Trophoblast cell (in vitro differentiated cells and primary cell): ENCODE measurements at regions not wholly inside any gene's neighbourhood (a gene's known extent, or its start where the extent isn't known, plus 50 kb on each side); places are given as distances from the start of the nearest gene placed in this dataset.

Experiments used
- DNase-seq, 2 donors: peaks; one replicate each; pipeline ENCODE4 v3.0.0-alpha.2; 2016
- H2AFZ ChIP-seq: 2 replicates; pipeline ENCODE4 v1.6.1; 2013; ENCODE audit warnings: low read length, moderate library complexity, mild to moderate bottlenecking; ENCODE audit not compliant: insufficient read depth, poor library complexity
- H2AK5ac ChIP-seq: 2 replicates; pipeline ENCODE4 v1.6.1; 2013; ENCODE audit warnings: mild to moderate bottlenecking, low read length
- H2BK120ac ChIP-seq: 2 replicates; pipeline ENCODE4 v1.6.1; 2013; ENCODE audit warnings: low read length, mild to moderate bottlenecking, moderate library complexity; ENCODE audit not compliant: insufficient read depth, poor library complexity
- H2BK12ac ChIP-seq: 2 replicates; pipeline ENCODE4 v1.6.1; 2013; ENCODE audit warnings: mild to moderate bottlenecking, low read length, moderate library complexity
- H2BK5ac ChIP-seq: 2 replicates; pipeline ENCODE4 v1.6.1; 2013; ENCODE audit warnings: low read length, low read depth, moderate library complexity, mild to moderate bottlenecking; ENCODE audit not compliant: poor library complexity
- H3K14ac ChIP-seq: 2 replicates; pipeline ENCODE4 v1.6.1; 2013; ENCODE audit warnings: mild to moderate bottlenecking, low read length
- H3K18ac ChIP-seq: 2 replicates; pipeline ENCODE4 v1.6.1; 2013; ENCODE audit warnings: mild to moderate bottlenecking, low read length
- H3K23ac ChIP-seq: 2 replicates; pipeline ENCODE4 v1.6.1; 2013; ENCODE audit warnings: low read length
- H3K27ac ChIP-seq: 2 replicates; pipeline ENCODE4 v1.5.1; 2013; ENCODE audit warnings: low read depth, mild to moderate bottlenecking, inconsistent platforms, low read length, moderate library complexity
- H3K27me3 ChIP-seq: 2 replicates; pipeline ENCODE4 v1.6.1; 2013; ENCODE audit warnings: inconsistent platforms, mild to moderate bottlenecking, low read length, moderate library complexity; ENCODE audit not compliant: insufficient read depth
- H3K36me3 ChIP-seq, 2 experiments: 1 replicate in 1 of 2; 2 replicates in 1 of 2; pipeline ENCODE4 v1.6.1; 2013; ENCODE audit warnings: low read length in 2 of 2, mild to moderate bottlenecking in 2 of 2, moderate library complexity in 1 of 2; ENCODE audit not compliant: insufficient read depth in 2 of 2, control insufficient read depth in 1 of 2
- H3K4ac ChIP-seq: 2 replicates; pipeline ENCODE4 v1.6.1; 2013; ENCODE audit warnings: low read depth, mild to moderate bottlenecking, low read length, moderate library complexity
- H3K4me1 ChIP-seq, 2 experiments: 1 replicate in 1 of 2; 2 replicates in 1 of 2; pipeline ENCODE4 v1.6.1; 2013; ENCODE audit warnings: low read length in 2 of 2, mild to moderate bottlenecking in 2 of 2, moderate library complexity in 1 of 2; ENCODE audit not compliant: insufficient read depth in 2 of 2, control insufficient read depth in 1 of 2
- H3K4me2 ChIP-seq: 2 replicates; pipeline ENCODE4 v1.6.1; 2013; ENCODE audit warnings: inconsistent platforms, mild to moderate bottlenecking, low read length, moderate library complexity
- H3K4me3 ChIP-seq: 2 replicates; pipeline ENCODE4 v1.5.1; 2013; ENCODE audit warnings: mild to moderate bottlenecking, low read depth, low read length, inconsistent platforms
- H3K79me1 ChIP-seq: one replicate; pipeline ENCODE4 v1.6.1; 2013; ENCODE audit warnings: low read length
- H3K79me2 ChIP-seq: 2 replicates; pipeline ENCODE4 v1.6.1; 2013; ENCODE audit warnings: low read length, mild to moderate bottlenecking; ENCODE audit not compliant: control insufficient read depth, insufficient read depth, poor library complexity
- H3K9ac ChIP-seq: 2 replicates; pipeline ENCODE4 v1.6.1; 2013; ENCODE audit warnings: mild to moderate bottlenecking, low read length
- H3K9me3 ChIP-seq: 2 replicates; pipeline ENCODE4 v1.6.1; 2013; ENCODE audit warnings: low read depth, mild to moderate bottlenecking, control low read depth, inconsistent platforms, low read length; ENCODE audit not compliant: insufficient read depth
- H4K12ac ChIP-seq: 2 replicates; pipeline ENCODE4 v1.6.1; 2013; ENCODE audit warnings: low read depth, mild to moderate bottlenecking, low read length, moderate library complexity
- H4K8ac ChIP-seq: 2 replicates; pipeline ENCODE4 v1.6.1; 2013; ENCODE audit warnings: low read depth, mild to moderate bottlenecking, low read length, moderate library complexity
- H4K91ac ChIP-seq: one replicate; pipeline ENCODE4 v1.6.1; 2013; ENCODE audit warnings: low read depth, mild to moderate bottlenecking, low read length, moderate library complexity
- WGBS: extraction: QIAGEN DNeasy Blood & Tissue Kit; methylation state at CpG from one replicate; pipeline ENCODE4 v1.1.7; 2013; ENCODE audit warnings: missing lambda C conversion rate; ENCODE audit not compliant: insufficient read length, insufficient coverage; ENCODE audit errors: extremely low coverage; 5-methylcytosine and 5-hydroxymethylcytosine counted together

DNA sequence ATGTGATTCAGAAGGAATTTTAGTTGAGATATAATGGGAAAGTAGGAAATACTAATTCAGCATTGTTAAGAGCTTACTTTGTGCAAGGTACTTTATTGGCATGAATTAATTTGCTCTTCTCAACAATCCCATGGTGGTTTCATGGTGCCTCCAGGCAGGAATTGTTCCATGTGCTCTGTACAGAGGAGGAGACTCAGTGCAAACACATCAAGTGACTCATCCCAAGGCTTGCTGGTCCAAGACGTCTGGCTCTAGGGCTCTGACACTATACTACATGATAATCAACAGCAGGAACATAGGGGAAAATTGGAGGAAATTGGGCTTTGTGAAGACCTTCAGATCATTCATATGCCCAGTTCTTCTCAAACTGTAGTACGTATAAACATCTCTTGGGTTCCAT lies 66.5 kb upstream of the PRKG1 start:
- no peak overlapping the region for H2AFZ ChIP-seq

DNA sequence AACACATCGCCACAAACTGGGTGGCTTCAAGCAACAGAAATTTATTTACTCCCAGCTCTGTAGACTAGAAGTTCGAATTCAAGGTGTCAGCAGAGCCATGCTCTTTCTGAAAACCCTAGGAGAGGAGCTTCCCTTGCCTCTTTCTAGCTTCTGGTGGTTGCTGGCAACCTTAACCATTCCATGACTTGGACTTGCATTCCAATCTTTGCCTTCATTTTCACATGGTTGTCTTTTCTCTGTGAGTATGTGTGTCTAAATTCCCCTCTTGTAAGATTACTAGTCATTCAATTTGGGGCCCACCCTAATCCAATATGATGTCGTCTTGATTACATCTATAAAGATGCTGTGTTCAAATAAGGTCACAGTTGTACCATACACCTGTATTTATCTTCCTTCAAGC lies 65.9 kb upstream of the PRKG1 start:
- H3K27ac ChIP-seq = no peak overlapping the region
- no peak overlapping the region for H2BK120ac ChIP-seq
- no peak overlapping the region for H3K18ac ChIP-seq
- H3K27me3 ChIP-seq = no peaks in the 10 kb centered on the region
- H3K9me3 ChIP-seq = no peaks in the 10 kb centered on the region
- no peak overlapping the region for H2AK5ac ChIP-seq
- no peaks in the 10 kb centered on the region for H3K36me3 ChIP-seq
- H3K4ac ChIP-seq = no peak overlapping the region
- H3K4me3 ChIP-seq = no peak overlapping the region
- no peak for DNase-seq
- H3K9ac ChIP-seq = no peak overlapping the region
- H3K4me2 ChIP-seq = no peak overlapping the region
- H2BK12ac ChIP-seq = no peak overlapping the region
- H3K79me1 ChIP-seq = no peaks in the 10 kb centered on the region
- no peaks in the 10 kb centered on the region for H3K79me2 ChIP-seq
- no peaks in the 10 kb centered on the region for H3K4me1 ChIP-seq
- H2AFZ ChIP-seq = no peak overlapping the region
- WGBS = no CpG with 5 or more reads among the region's 3 CpGs
- no peak overlapping the region for H3K14ac ChIP-seq
- no peak overlapping the region for H3K23ac ChIP-seq
- H2BK5ac ChIP-seq = no peak overlapping the region
- no peak overlapping the region for H4K91ac ChIP-seq
- H4K8ac ChIP-seq = no peak overlapping the region
- no peak overlapping the region for H4K12ac ChIP-seq

More for the DNA sequence above, 66.5 kb upstream of the PRKG1 start:
- Histone ChIP-seq H4K8ac (no peak overlapping the region), H3K79me1 (no peaks in the 10 kb centered on the region), H2AK5ac (no peak overlapping the region), H3K79me2 (no peaks in the 10 kb centered on the region), H2BK12ac (no peak overlapping the region), H3K18ac (no peak overlapping the region), H3K9ac (no peak overlapping the region), H3K4me3 (no peak overlapping the region), H2BK5ac (no peak overlapping the region), H3K27me3 (no peaks in the 10 kb centered on the region), H3K23ac (no peak overlapping the region), H4K12ac (no peak overlapping the region), H3K4me2 (no peak overlapping the region), H3K36me3 (no peaks in the 10 kb centered on the region), H4K91ac (no peak overlapping the region), H3K9me3 (no peaks in the 10 kb centered on the region), H2BK120ac (no peak overlapping the region), H3K14ac (no peak overlapping the region), H3K4ac (no peak overlapping the region), H3K4me1 (no peaks in the 10 kb centered on the region), H3K27ac (no peak overlapping the region)
- no CpG with 5 or more reads among the region's 2 CpGs for WGBS
- no peak for DNase-seq

DNA sequence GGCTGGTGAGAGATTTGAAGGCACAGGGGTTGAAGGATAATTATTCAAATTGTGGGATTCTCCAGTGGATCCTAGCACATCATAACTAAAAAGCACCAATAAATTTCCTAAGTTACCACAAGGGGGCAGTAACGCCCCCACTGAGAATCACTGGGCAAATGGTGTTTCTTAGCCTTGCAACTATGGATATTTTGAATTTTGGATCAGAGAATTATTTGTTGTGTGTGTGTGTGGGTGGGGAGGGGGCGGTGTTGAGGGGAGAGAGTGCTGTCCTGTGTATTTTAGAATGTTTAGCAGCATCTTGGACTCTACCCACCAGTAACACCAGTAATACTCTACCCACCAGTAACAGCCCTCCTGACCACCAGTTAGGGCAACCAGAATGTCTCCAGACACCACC lies 63.3 kb upstream of the PRKG1 start:
- no peak overlapping the region for H3K4me3 ChIP-seq
- no peak overlapping the region for H3K27ac ChIP-seq
- H3K23ac ChIP-seq = no peak overlapping the region
- no peak overlapping the region for H2AFZ ChIP-seq
- no peak overlapping the region for H3K14ac ChIP-seq
- H3K79me2 ChIP-seq = no peaks in the 10 kb centered on the region
- no peak overlapping the region for H2AK5ac ChIP-seq
- no peak overlapping the region for H3K9ac ChIP-seq
- H4K12ac ChIP-seq = no peak overlapping the region
- H3K79me1 ChIP-seq = no peaks in the 10 kb centered on the region
- no peak overlapping the region for H2BK5ac ChIP-seq
- no peak overlapping the region for H4K8ac ChIP-seq
- H4K91ac ChIP-seq = no peak overlapping the region
- no peaks in the 10 kb centered on the region for H3K36me3 ChIP-seq
- no CpG with 5 or more reads among the region's 2 CpGs for WGBS
- no peak overlapping the region for H3K4ac ChIP-seq
- no peak overlapping the region for H3K4me2 ChIP-seq
- H2BK120ac ChIP-seq = no peak overlapping the region
- H3K18ac ChIP-seq = no peak overlapping the region
- no peak overlapping the region for H2BK12ac ChIP-seq
- no peaks in the 10 kb centered on the region for H3K27me3 ChIP-seq
- no peaks in the 10 kb centered on the region for H3K4me1 ChIP-seq
- H3K9me3 ChIP-seq = no peaks in the 10 kb centered on the region
- DNase-seq = peak in 1 of 2 donors; percentile 76

DNA sequence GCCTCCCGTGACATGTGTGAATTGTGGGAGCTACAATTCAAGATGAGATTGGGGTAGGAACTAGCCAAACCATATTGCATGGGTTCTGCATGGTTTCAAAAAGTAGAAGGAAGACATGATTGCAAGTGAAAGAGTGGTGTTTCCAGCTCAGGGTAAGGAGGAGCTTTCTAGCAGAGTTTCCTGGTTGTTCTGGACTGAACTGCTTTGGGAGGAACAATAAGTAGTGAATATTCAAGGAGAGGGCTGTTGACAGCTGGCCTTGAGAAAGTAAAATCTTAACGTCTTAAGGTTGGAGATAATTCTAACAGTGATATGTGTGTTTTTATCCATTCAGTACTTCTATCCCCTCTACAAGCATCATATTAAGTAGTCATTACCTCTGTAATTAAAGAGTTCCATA lies 62.2 kb upstream of the PRKG1 start:
- Histone ChIP-seq H3K4me3 (no peak overlapping the region), H4K12ac (no peak overlapping the region), H3K9me3 (no peaks in the 10 kb centered on the region), H3K27ac (no peak overlapping the region), H2AFZ (no peak overlapping the region), H3K4me1 (no peaks in the 10 kb centered on the region), H3K4me2 (no peak overlapping the region), H2BK5ac (no peak overlapping the region), H2BK12ac (no peak overlapping the region), H3K9ac (no peak overlapping the region), H4K91ac (no peak overlapping the region), H3K23ac (no peak overlapping the region), H2AK5ac (no peak overlapping the region), H3K4ac (no peak overlapping the region), H3K18ac (no peak overlapping the region), H3K79me2 (no peaks in the 10 kb centered on the region), H3K79me1 (no peaks in the 10 kb centered on the region), H2BK120ac (no peak overlapping the region), H4K8ac (no peak overlapping the region), H3K27me3 (no peaks in the 10 kb centered on the region), H3K14ac (no peak overlapping the region), H3K36me3 (no peaks in the 10 kb centered on the region)
- no CpG with 5 or more reads among the region's 2 CpGs for WGBS
- no peak for DNase-seq
